ENCODE measurements at regions not wholly inside any gene's neighbourhood (a gene's known extent, or its start where the extent isn't known, plus 50 kb on each side); places are given as distances from the start of the nearest gene placed in this dataset.

- no peak for DNase-seq (ENCODE audit: low read depth, low spot score)
Observed at GRCh38 chr7:46450425-46450824, 529.4 kb upstream of the IGFBP3 start.

- DNase-seq (ENCODE audit: low read depth, low spot score): no peak
Observed at GRCh38 chr7:46449743-46450142, 528.7 kb upstream of the IGFBP3 start.

- no peak for DNase-seq (ENCODE audit: low read depth, low spot score)
Observed at GRCh38 chr7:46448478-46448877, 527.4 kb upstream of the IGFBP3 start.

GRCh38 chr7:46446151-46446550 is 525.1 kb upstream of the IGFBP3 start:
- DNase-seq (ENCODE audit: low read depth, low spot score): no peak

GRCh38 chr7:46444256-46444655 is 523.2 kb upstream of the IGFBP3 start:
- DNase-seq (ENCODE audit: low read depth, low spot score): no peak

- DNase-seq (ENCODE audit: low read depth, low spot score): no peak
Observed at GRCh38 chr7:46440186-46440585, 519.1 kb upstream of the IGFBP3 start.

- no peak for DNase-seq (ENCODE audit: low read depth, low spot score)
Observed at GRCh38 chr7:46432708-46433107, 511.6 kb upstream of the IGFBP3 start.

- no peak for DNase-seq (ENCODE audit: low read depth, low spot score)
Observed at GRCh38 chr7:46428295-46428694, 507.2 kb upstream of the IGFBP3 start.

- DNase-seq (ENCODE audit: low read depth, low spot score): no peak
Observed at GRCh38 chr7:46424934-46425333, 503.9 kb upstream of the IGFBP3 start.

- DNase-seq (ENCODE audit: low read depth, low spot score): no peak
Observed at GRCh38 chr7:46421441-46422230, 500.6 kb upstream of the IGFBP3 start.

- no peak for DNase-seq (ENCODE audit: low read depth, low spot score)
Observed at GRCh38 chr7:46414946-46415345, 493.9 kb upstream of the IGFBP3 start.

- DNase-seq (ENCODE audit: low read depth, low spot score): no peak
Observed at GRCh38 chr7:46411236-46411635, 490.2 kb upstream of the IGFBP3 start.

- DNase-seq (ENCODE audit: low read depth, low spot score): no peak
Observed at GRCh38 chr7:46407125-46407524, 486.1 kb upstream of the IGFBP3 start.

- DNase-seq (ENCODE audit: low read depth, low spot score): no peak
Observed at GRCh38 chr7:46397591-46397990, 476.5 kb upstream of the IGFBP3 start.

GRCh38 chr7:46396481-46396880 is 475.4 kb upstream of the IGFBP3 start:
- DNase-seq (ENCODE audit: low read depth, low spot score): no peak

GRCh38 chr7:46393142-46393541 is 472.1 kb upstream of the IGFBP3 start:
- no peak for DNase-seq (ENCODE audit: low read depth, low spot score)

- no peak for DNase-seq (ENCODE audit: low read depth, low spot score)
Observed at GRCh38 chr7:46391231-46392201, 470.4 kb upstream of the IGFBP3 start.

- no peak for DNase-seq (ENCODE audit: low read depth, low spot score)
Observed at GRCh38 chr7:46390042-46390441, 469.0 kb upstream of the IGFBP3 start.

- DNase-seq (ENCODE audit: low read depth, low spot score): no peak
Observed at GRCh38 chr7:46389146-46389545, 468.1 kb upstream of the IGFBP3 start.

GRCh38 chr7:46387646-46388045 is 466.6 kb upstream of the IGFBP3 start:
- no peak for DNase-seq (ENCODE audit: low read depth, low spot score)

- DNase-seq (ENCODE audit: low read depth, low spot score): no peak
Observed at GRCh38 chr7:46386428-46387399, 465.6 kb upstream of the IGFBP3 start.
